Pulmonary artery endothelial cell (primary cell): ENCODE measurements at regions not wholly inside any gene's neighbourhood (a gene's known extent, or its start where the extent isn't known, plus 50 kb on each side); places are given as distances from the start of the nearest gene placed in this dataset.

Source experiments
- DNase-seq: peaks from one replicate; pipeline ENCODE4 v3.0.0-alpha.2; 2011; ENCODE audit warnings: low read depth, low spot score

GRCh38 chr12:85352016-85352415 is 72.0 kb downstream of the ALX1 start:
- DNase-seq: no peak

- peak; percentile 20 for DNase-seq
Measured at GRCh38 chr12:85356596-85357385, 76.8 kb downstream of the ALX1 start.

- no peak for DNase-seq
Measured at GRCh38 chr12:85357609-85358008, 77.6 kb downstream of the ALX1 start.

- no peak for DNase-seq
Measured at GRCh38 chr12:85358715-85359114, 78.7 kb downstream of the ALX1 start.

GRCh38 chr12:85363382-85364190 is 83.6 kb downstream of the ALX1 start:
- peak; percentile 63 for DNase-seq

GRCh38 chr12:85367936-85368335 is 87.9 kb downstream of the ALX1 start:
- no peak for DNase-seq

GRCh38 chr12:85369365-85370154 is 89.5 kb downstream of the ALX1 start:
- no peak for DNase-seq

GRCh38 chr12:85373045-85373444 is 93.0 kb downstream of the ALX1 start:
- DNase-seq: no peak

GRCh38 chr12:85374981-85375380 is 95.0 kb downstream of the ALX1 start:
- DNase-seq: no peak

- DNase-seq: no peak
Measured at GRCh38 chr12:85385406-85385805, 105.4 kb downstream of the ALX1 start.

GRCh38 chr12:85390266-85390665 is 110.2 kb downstream of the ALX1 start:
- DNase-seq: peak; percentile 1

- DNase-seq: no peak
Measured at GRCh38 chr12:85392508-85392907, 112.5 kb downstream of the ALX1 start.

GRCh38 chr12:85393606-85394005 is 113.6 kb downstream of the ALX1 start:
- no peak for DNase-seq

- no peak for DNase-seq
Measured at GRCh38 chr12:85394065-85394464, 114.0 kb downstream of the ALX1 start.

- DNase-seq: no peak
Measured at GRCh38 chr12:85394809-85395208, 114.8 kb downstream of the ALX1 start.

GRCh38 chr12:85405262-85405661 is 125.2 kb downstream of the ALX1 start:
- DNase-seq: no peak

- DNase-seq: no peak
Measured at GRCh38 chr12:85405781-85406522, 125.9 kb downstream of the ALX1 start.

- no peak for DNase-seq
Measured at GRCh38 chr12:85413266-85413665, 133.2 kb downstream of the ALX1 start.

- no peak for DNase-seq
Measured at GRCh38 chr12:85422762-85423161, 142.7 kb downstream of the ALX1 start.

- no peak for DNase-seq
Measured at GRCh38 chr12:85423947-85424346, 143.9 kb downstream of the ALX1 start.
